HUES6 (cell line): ENCODE measurements at regions not wholly inside any gene's neighbourhood (a gene's known extent, or its start where the extent isn't known, plus 50 kb on each side); places are given as distances from the start of the nearest gene placed in this dataset.

Experiments used
- H3K27ac ChIP-seq: 2 replicates; pipeline ENCODE4 v1.7.0; 2013; ENCODE audit warnings: low read depth, mild to moderate bottlenecking, low read length, inconsistent platforms
- H3K27me3 ChIP-seq: 2 replicates; pipeline ENCODE4 v1.6.1; 2013; ENCODE audit warnings: low read length; ENCODE audit not compliant: control insufficient read depth, insufficient read depth
- H3K36me3 ChIP-seq: 2 replicates; pipeline ENCODE4 v1.6.1; 2013; ENCODE audit warnings: low read length; ENCODE audit not compliant: control insufficient read depth, insufficient read depth
- H3K4me1 ChIP-seq: 2 replicates; pipeline ENCODE4 v1.6.1; 2013; ENCODE audit warnings: low read length; ENCODE audit not compliant: control insufficient read depth, insufficient read depth
- H3K4me3 ChIP-seq: 2 replicates; pipeline ENCODE4 v1.5.1; 2013; ENCODE audit warnings: low read depth, low read length
- H3K9ac ChIP-seq: one replicate; pipeline ENCODE4 v1.6.1; 2013; ENCODE audit warnings: mild to moderate bottlenecking, low read length
- H3K9me3 ChIP-seq: 2 replicates; pipeline ENCODE4 v1.6.1; 2013; ENCODE audit warnings: low read depth, low read length; ENCODE audit not compliant: control insufficient read depth, insufficient read depth

DNA sequence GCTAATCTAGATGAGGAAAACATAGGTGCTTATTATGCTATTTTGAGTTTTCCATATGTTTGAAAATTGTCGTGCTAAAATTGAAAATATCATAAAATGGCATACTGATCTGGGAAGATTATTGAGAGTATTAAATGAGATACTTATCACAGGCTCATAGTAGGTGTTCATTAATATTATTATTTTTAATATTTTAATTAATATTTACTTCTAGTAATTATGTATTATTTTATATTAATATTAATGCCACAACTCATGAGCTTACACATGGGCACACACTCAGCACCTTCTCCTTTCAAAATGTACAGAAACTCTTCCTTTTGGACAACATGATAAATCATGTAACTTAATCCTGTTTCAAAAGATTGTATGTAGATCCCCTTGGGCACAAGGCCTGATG, 223.6 kb downstream of the RAB28 start:
- Histone ChIP-seq H3K27ac (no peak overlapping the region), H3K9ac (no peak overlapping the region), H3K4me1 (no peaks in the 10 kb centered on the region), H3K27me3 (no peaks in the 10 kb centered on the region), H3K36me3 (no peaks in the 10 kb centered on the region), H3K9me3 (no peaks in the 10 kb centered on the region), H3K4me3 (no peak overlapping the region)

DNA sequence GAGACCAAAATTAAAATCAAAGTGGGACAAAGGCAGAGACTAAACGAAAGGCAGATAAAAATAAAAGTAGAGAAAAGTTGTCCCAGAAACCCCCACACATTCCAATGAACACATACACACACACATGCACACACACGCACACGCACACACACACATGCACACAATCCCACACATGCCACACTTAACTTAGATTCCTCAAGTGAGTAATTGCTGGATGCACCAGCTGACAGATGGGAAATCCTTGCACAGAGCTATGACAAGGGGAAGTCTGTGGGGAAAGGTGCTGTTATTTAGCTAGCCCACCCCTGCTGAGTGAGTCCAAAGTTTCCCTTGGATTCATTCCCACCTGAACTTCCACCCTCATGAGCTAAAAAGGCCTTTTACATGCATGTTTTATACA, 233.9 kb downstream of the RAB28 start:
- peaks cover 13% of the 10 kb centered on the region; the same call in 1 of the 2 replicates for H3K9me3 ChIP-seq
- H3K36me3 ChIP-seq: no peaks in the 10 kb centered on the region
- no peak overlapping the region for H3K9ac ChIP-seq
- H3K27me3 ChIP-seq: no peaks in the 10 kb centered on the region
- H3K4me1 ChIP-seq: no peaks in the 10 kb centered on the region
- H3K27ac ChIP-seq: no peak overlapping the region
- H3K4me3 ChIP-seq: no peak overlapping the region

DNA sequence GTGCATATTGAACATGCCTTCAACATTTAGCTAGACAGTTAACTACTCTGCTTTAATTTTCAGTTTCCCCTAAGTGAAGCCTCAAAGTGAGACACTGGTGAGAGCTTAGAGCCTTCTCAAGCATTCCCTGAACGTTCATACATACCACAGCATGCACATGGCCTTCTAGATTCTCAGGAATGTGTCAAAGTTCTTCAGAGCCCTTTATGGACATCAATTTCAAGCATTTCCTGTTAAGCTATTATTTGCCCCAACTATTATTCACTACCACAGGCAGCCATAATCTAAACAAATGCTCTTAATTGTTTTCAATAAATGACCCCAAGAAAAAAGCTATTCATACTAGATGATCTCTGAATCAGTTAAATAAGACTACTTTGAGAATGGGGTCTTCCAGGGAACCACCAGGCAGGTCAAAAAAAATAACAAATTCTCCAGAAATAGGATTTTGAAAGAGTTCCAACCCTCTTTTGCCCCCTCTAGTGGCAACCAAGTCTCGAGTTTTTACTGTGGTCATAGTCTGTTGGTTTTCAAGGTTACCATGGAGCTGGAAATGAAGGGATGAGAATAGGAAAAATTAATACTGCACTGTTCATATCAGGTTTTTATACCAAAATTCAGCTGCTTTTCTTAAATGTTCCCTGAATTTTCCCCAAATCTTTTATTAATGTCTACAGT, 235.4 kb downstream of the RAB28 start:
- Histone ChIP-seq H3K27me3 (no peaks in the 10 kb centered on the region), H3K4me3 (no peak overlapping the region), H3K9me3 (peaks cover 14% of the 10 kb centered on the region; the same call in 1 of the 2 replicates), H3K4me1 (no peaks in the 10 kb centered on the region; the same call in 1 of the 2 replicates), H3K36me3 (no peaks in the 10 kb centered on the region), H3K27ac (no peak overlapping the region), H3K9ac (no peak overlapping the region)

DNA sequence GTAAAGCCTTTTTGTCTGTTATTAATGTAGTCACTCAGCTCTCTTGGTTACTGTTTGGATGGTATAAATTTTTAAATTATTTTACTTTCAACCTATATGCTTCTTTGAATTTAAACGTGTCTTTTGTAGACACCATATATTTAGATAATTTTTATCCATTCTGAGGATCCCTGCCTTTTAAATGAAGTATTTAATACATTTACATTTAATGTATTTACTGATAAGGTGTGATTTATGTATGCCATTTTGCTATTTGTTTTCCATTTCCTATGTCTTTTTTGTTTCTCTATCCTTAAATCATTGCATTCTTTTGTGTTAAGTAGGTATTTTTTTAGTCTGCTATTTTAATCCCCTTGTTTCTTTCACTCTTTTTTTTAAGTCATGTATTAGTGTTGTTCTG, 238.0 kb downstream of the RAB28 start:
- H3K4me3 ChIP-seq: no peak overlapping the region
- H3K9me3 ChIP-seq: peaks cover 14% of the 10 kb centered on the region; the same call in 1 of the 2 replicates
- no peak overlapping the region for H3K27ac ChIP-seq
- no peaks in the 10 kb centered on the region for H3K36me3 ChIP-seq
- H3K9ac ChIP-seq: no peak overlapping the region
- no peaks in the 10 kb centered on the region; the same call in 1 of the 2 replicates for H3K4me1 ChIP-seq
- no peaks in the 10 kb centered on the region for H3K27me3 ChIP-seq

DNA sequence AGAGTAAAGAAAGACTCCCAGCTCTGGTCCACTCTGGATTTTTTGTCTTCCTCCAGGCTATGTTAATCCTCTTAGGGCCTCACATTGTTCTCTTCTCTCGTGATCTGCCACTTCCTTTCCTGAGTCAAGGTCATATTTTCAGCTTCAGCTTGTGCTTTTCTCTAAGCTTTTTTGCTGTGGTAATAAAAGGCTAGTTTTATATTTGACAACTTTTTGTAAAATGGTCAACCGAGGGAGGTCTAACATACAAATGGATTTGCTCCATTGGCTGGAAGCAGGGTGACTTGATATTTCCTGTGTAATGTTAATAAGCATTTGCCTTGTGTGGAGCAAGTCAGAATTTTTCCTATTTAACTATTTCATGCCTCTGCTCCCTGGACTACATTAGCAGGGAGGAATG, 239.7 kb downstream of the RAB28 start:
- no peaks in the 10 kb centered on the region; the same call in 1 of the 2 replicates for H3K4me1 ChIP-seq
- peaks cover 14% of the 10 kb centered on the region; the same call in 1 of the 2 replicates for H3K9me3 ChIP-seq
- H3K9ac ChIP-seq: no peak overlapping the region
- H3K27me3 ChIP-seq: no peaks in the 10 kb centered on the region
- H3K27ac ChIP-seq: no peak overlapping the region
- no peak overlapping the region for H3K4me3 ChIP-seq
- no peaks in the 10 kb centered on the region for H3K36me3 ChIP-seq

DNA sequence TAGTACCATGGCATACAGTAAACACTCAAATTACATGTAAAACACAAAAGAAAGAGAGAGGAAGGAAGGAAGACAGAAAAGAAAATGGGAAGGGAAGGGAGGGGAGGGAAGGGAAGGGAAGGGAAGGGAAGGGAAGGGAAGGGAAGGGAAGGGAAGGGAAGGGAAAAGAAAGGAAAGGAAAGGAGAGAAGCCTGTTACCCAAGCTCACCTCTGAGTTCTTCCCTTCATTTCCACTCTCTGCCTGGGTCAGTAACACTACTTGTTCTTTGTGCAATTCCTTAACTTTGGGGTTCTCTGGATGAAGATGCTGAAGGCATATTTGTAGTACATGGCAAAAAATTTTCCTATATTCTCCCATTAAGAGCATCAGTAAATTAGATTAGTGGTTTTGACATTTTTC, 241.0 kb downstream of the RAB28 start:
- H3K27ac ChIP-seq: no peak overlapping the region
- H3K36me3 ChIP-seq: no peaks in the 10 kb centered on the region
- H3K4me1 ChIP-seq: no peaks in the 10 kb centered on the region; the same call in 1 of the 2 replicates
- no peaks in the 10 kb centered on the region for H3K27me3 ChIP-seq
- peaks cover 14% of the 10 kb centered on the region; the same call in 1 of the 2 replicates for H3K9me3 ChIP-seq
- H3K4me3 ChIP-seq: no peak overlapping the region
- H3K9ac ChIP-seq: no peak overlapping the region

DNA sequence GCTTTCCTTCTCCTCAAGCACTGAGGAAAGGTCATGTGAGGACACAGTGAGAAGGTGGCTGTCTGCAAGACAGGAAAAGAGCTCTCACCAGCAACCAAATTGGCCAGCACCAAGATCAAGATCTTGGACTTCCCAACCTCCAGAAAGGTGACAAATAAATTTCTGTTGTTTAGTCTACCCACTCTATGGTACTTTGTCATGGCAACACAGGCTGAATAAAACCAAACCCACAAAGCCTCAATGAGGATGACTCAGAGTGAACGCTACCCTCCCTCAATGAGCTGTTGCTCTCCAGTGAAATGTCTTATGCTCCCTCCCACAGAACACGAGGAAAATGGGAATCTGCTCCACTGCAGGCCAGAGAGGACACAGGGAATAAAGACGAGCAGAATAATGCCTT, 244.1 kb downstream of the RAB28 start:
- H3K27me3 ChIP-seq: no peaks in the 10 kb centered on the region
- H3K9ac ChIP-seq: no peak overlapping the region
- no peak overlapping the region for H3K4me3 ChIP-seq
- no peaks in the 10 kb centered on the region; the same call in 1 of the 2 replicates for H3K4me1 ChIP-seq
- H3K27ac ChIP-seq: no peak overlapping the region
- 0 out of 2 replicates have a peak, but pooled peaks cover 1% of the 10 kb centered on the region for H3K9me3 ChIP-seq
- H3K36me3 ChIP-seq: no peaks in the 10 kb centered on the region

DNA sequence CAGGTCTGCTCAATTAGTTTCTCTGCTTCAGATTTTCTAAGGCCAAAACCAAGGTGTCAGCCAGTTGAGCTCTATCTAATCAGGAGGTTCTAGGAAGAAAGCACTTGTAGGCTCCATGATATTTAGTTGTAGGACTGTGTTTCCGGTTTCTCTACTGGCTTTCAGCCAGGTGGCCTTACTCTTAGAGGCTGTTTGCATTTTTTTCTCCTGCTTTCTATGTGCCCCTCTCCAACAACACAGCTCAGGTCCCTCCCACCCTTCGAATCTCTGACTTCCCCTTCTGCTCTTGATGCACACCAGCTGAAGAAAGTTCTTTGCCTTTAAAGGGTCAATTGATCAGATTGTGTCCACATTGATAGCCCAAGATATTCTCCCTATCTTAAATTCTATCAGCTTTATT, 245.2 kb downstream of the RAB28 start:
- Histone ChIP-seq H3K4me3 (no peak overlapping the region), H3K9ac (no peak overlapping the region), H3K27ac (no peak overlapping the region), H3K4me1 (no peaks in the 10 kb centered on the region), H3K27me3 (no peaks in the 10 kb centered on the region), H3K9me3 (no peaks in the 10 kb centered on the region), H3K36me3 (no peaks in the 10 kb centered on the region)

DNA sequence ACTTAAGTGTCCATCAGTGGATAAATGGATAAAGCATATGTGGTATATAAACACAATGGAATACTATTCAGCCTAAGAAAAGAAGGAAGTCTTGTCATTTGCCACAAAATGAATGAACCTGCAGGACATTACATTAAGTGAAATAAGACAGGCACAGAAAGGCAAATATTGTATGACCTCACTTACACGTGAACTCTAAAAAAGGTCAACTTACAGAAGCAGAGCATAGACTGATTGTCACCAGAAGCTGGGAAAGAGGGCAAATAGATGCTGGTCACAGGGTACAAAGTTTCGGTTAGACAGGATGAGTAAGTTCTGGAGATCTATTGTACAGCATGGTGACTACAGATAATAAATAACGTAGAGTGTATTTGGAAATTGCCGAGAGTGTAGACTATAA, 247.7 kb downstream of the RAB28 start:
- Histone ChIP-seq H3K27ac (no peak overlapping the region), H3K9me3 (no peaks in the 10 kb centered on the region), H3K36me3 (no peaks in the 10 kb centered on the region), H3K27me3 (no peaks in the 10 kb centered on the region), H3K9ac (no peak overlapping the region), H3K4me1 (no peaks in the 10 kb centered on the region), H3K4me3 (no peak overlapping the region)

DNA sequence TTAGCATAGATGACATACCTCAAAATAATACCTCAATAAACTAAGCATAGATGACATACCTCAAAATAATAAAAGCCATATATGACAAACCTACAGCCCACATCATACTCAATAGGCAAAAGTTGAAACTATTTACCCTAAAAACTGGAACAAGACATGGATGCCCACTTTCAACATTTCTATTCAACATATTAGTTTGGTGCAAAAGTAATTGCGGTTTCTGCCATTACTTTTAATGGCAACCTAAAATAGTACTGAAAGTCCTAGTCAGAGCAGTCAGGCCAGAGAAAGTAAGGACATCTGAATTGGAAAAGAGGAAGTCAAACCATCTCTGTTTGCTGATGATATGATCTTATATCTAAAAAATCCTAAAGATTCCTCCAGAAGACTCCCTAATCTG, 250.4 kb downstream of the RAB28 start:
- no peaks in the 10 kb centered on the region for H3K27me3 ChIP-seq
- no peak overlapping the region for H3K9ac ChIP-seq
- no peak overlapping the region for H3K27ac ChIP-seq
- no peaks in the 10 kb centered on the region for H3K36me3 ChIP-seq
- H3K4me1 ChIP-seq: no peaks in the 10 kb centered on the region
- no peak overlapping the region for H3K4me3 ChIP-seq
- no peaks in the 10 kb centered on the region for H3K9me3 ChIP-seq

DNA sequence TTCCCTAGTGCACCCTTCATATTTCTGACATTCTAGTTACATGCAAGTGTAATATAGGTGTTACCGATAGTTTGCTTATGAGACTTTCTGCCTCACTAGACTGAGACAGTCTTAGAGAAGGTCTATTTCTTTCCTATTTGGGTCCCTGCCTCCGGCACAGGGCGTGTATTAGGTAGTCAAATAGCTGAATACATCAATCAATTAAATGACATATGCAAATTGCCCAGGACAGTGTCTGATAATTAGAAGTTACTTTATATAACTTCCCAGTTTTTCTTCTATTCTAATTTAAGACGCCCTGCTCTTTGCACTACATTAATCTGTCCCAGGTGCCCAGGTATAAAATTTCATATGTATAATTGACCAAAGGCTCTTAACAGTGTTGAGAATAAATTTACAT, 264.2 kb downstream of the RAB28 start:
- H3K27me3 ChIP-seq: no peaks in the 10 kb centered on the region

More for the DNA sequence above, 264.2 kb downstream of the RAB28 start:
- no peak overlapping the region for H3K9ac ChIP-seq
- no peak overlapping the region for H3K27ac ChIP-seq
- no peaks in the 10 kb centered on the region for H3K36me3 ChIP-seq
- peaks cover 3% of the 10 kb centered on the region for H3K9me3 ChIP-seq
- no peaks in the 10 kb centered on the region; the same call in 1 of the 2 replicates for H3K4me1 ChIP-seq
- no peak overlapping the region for H3K4me3 ChIP-seq
